ENCODE measurements at regions not wholly inside any gene's neighbourhood (a gene's known extent, or its start where the extent isn't known, plus 50 kb on each side); places are given as distances from the start of the nearest gene placed in this dataset.

- TF ChIP-seq CTCF (IDR thresholded peaks at IDR 0.05; ENCODE audit: poor library complexity) (no peak), EZH2 (IDR thresholded peaks at IDR 0.05; ENCODE audit: borderline replicate concordance) (no peak)
Observed at GRCh38 chr12:9348906-9349518, 140.8 kb upstream of the PZP start.
